SU-DHL-6 (cell line): ENCODE measurements at regions not wholly inside any gene's neighbourhood (a gene's known extent, or its start where the extent isn't known, plus 50 kb on each side); places are given as distances from the start of the nearest gene placed in this dataset.

Experiments used
- H2AFZ ChIP-seq: fragments of 200-600 bp; sonication (generic); 2 replicates; pipeline ENCODE4 v1.6.1; 2014; ENCODE audit warnings: low read depth, mild to moderate bottlenecking, moderate library complexity, mixed read lengths, antibody characterized with exemption, low read length; ENCODE audit not compliant: severe bottlenecking
- H3F3A ChIP-seq: fragments of 200-600 bp; shearing (Covaris generic); 2 replicates; pipeline ENCODE4 v1.6.0; 2016; ENCODE audit warnings: antibody characterized with exemption, mild to moderate bottlenecking; ENCODE audit not compliant: insufficient read depth
- H3K27ac ChIP-seq: fragments of 200-600 bp; sonication (generic); 2 replicates; pipeline ENCODE4 v1.5.1; 2016; ENCODE audit warnings: low read depth, mild to moderate bottlenecking, low read length, moderate library complexity, mixed read lengths
- H3K27me3 ChIP-seq: fragments of 200-600 bp; sonication (generic), shearing (Covaris generic); 2 replicates; pipeline ENCODE4 v1.6.0; 2014; ENCODE audit warnings: mild to moderate bottlenecking, low read length
- H3K36me3 ChIP-seq: fragments of 200-600 bp; sonication (generic); 2 replicates; pipeline ENCODE4 v1.6.1; 2014; ENCODE audit warnings: mild to moderate bottlenecking, low read length, mixed read lengths
- H3K4me2 ChIP-seq: fragments of 300-600, 200-600 bp; shearing (Covaris generic), sonication (generic); 2 replicates; pipeline ENCODE4 v1.6.0; 2014; ENCODE audit warnings: low read length, low read depth, mild to moderate bottlenecking; ENCODE audit not compliant: poor library complexity, severe bottlenecking
- H3K4me3 ChIP-seq: fragments of 200-600 bp; sonication (generic); 2 replicates; pipeline ENCODE4 v1.5.1; 2014; ENCODE audit warnings: antibody characterized with exemption, low read length, mild to moderate bottlenecking, mixed read lengths; ENCODE audit not compliant: insufficient read depth, poor library complexity, severe bottlenecking
- H3K79me2 ChIP-seq: fragments of 200-600 bp; sonication (generic); 2 replicates; pipeline ENCODE4 v1.6.1; 2014; ENCODE audit warnings: mild to moderate bottlenecking, low read length, moderate library complexity; ENCODE audit not compliant: insufficient read depth
- H3K9ac ChIP-seq: fragments of 200-600 bp; sonication (generic); 2 replicates; pipeline ENCODE4 v1.7.0; 2014; ENCODE audit warnings: mild to moderate bottlenecking, low read length
- H3K9me2 ChIP-seq: fragments of 200-600 bp; sonication (generic); replicated peaks from 2 replicates; pipeline ENCODE4 v1.6.1; 2014; ENCODE audit warnings: low read length; ENCODE audit not compliant: insufficient read depth
- H3K9me3 ChIP-seq: fragments of 200-600 bp; sonication (generic); 2 replicates; pipeline ENCODE4 v1.6.1; 2014; ENCODE audit warnings: low read length, mixed read lengths; ENCODE audit not compliant: insufficient read depth
- H4K20me1 ChIP-seq: fragments of 200-600 bp; sonication (generic); 2 replicates; pipeline ENCODE4 v1.6.1; 2014; ENCODE audit warnings: low read depth, mild to moderate bottlenecking, antibody characterized with exemption, low read length, moderate library complexity, mixed read lengths
- EZH2phosphoT487 ChIP-seq: fragments of 200-600 bp; sonication (generic), shearing (Covaris generic); conservative IDR thresholded peaks from 2 replicates; pipeline ENCODE4 v1.6.1; 2018; ENCODE audit warnings: mild to moderate bottlenecking, antibody characterized with exemption, low read length, moderate library complexity, mixed read lengths
- TF ChIP-seq, protein P1 (sequence below): fragments of 200-600 bp; sonication (generic); IDR thresholded peaks from one replicate; pipeline ENCODE4 v1.5.1; 2017; ENCODE audit warnings: antibody characterized with exemption, mild to moderate bottlenecking, low read length, moderate library complexity; ENCODE audit not compliant: insufficient read depth, poor library complexity, severe bottlenecking

DNA sequence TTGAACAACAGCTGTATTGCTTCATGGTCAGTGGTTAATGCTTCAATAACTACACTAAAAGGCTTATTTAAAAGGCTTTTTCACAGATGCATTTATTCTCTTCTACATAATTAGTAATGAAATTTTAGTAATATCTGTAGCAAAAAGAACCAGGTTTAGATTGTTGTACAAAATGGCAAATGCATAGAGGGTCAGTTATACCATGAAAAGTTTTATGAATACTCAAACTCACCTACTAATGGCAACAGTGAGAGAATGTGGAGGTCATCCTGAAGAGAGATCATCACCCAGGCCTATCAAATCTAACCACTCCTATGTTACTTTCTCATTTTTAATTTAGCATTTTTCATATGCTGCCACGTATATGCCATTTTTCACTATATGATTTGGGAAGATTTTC, 444.3 kb upstream of the CDH9 start:
- Histone ChIP-seq H4K20me1 (no peaks in the 10 kb centered on the region), H3K27me3 (no peaks in the 10 kb centered on the region)
- TF ChIP-seq, protein P1, sequence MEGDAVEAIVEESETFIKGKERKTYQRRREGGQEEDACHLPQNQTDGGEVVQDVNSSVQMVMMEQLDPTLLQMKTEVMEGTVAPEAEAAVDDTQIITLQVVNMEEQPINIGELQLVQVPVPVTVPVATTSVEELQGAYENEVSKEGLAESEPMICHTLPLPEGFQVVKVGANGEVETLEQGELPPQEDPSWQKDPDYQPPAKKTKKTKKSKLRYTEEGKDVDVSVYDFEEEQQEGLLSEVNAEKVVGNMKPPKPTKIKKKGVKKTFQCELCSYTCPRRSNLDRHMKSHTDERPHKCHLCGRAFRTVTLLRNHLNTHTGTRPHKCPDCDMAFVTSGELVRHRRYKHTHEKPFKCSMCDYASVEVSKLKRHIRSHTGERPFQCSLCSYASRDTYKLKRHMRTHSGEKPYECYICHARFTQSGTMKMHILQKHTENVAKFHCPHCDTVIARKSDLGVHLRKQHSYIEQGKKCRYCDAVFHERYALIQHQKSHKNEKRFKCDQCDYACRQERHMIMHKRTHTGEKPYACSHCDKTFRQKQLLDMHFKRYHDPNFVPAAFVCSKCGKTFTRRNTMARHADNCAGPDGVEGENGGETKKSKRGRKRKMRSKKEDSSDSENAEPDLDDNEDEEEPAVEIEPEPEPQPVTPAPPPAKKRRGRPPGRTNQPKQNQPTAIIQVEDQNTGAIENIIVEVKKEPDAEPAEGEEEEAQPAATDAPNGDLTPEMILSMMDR = no peak

GRCh38 chr5:27479859-27480258, 441.5 kb upstream of the CDH9 start:
- no peak overlapping the region for H3K27ac ChIP-seq
- H3K79me2 ChIP-seq = no peaks in the 10 kb centered on the region
- H3F3A ChIP-seq = no peaks in the 10 kb centered on the region
- TF ChIP-seq, protein P1 = no peak
- no peak for TF ChIP-seq EZH2phosphoT487
- no peaks in the 10 kb centered on the region for H3K9me2 ChIP-seq
- no peaks in the 10 kb centered on the region for H3K36me3 ChIP-seq
- H3K9me3 ChIP-seq = peaks cover 21% of the 10 kb centered on the region; the same call in 1 of the 2 replicates
- no peak overlapping the region for H3K4me3 ChIP-seq
- no peaks in the 10 kb centered on the region for H3K27me3 ChIP-seq
- H4K20me1 ChIP-seq = no peaks in the 10 kb centered on the region
- no peak overlapping the region for H3K4me2 ChIP-seq
- no peak overlapping the region for H3K9ac ChIP-seq
- no peak overlapping the region for H2AFZ ChIP-seq

More for the DNA sequence above, 444.3 kb upstream of the CDH9 start:
- Histone ChIP-seq H3K79me2 (no peaks in the 10 kb centered on the region), H3K4me3 (no peak overlapping the region), H3K4me2 (no peak overlapping the region), H3F3A (no peaks in the 10 kb centered on the region), H3K27ac (no peak overlapping the region), H3K9ac (no peak overlapping the region), H3K36me3 (no peaks in the 10 kb centered on the region), H3K9me3 (0 out of 2 replicates have a peak, but pooled peaks cover 3% of the 10 kb centered on the region), H3K9me2 (no peaks in the 10 kb centered on the region), H2AFZ (no peak overlapping the region)

DNA sequence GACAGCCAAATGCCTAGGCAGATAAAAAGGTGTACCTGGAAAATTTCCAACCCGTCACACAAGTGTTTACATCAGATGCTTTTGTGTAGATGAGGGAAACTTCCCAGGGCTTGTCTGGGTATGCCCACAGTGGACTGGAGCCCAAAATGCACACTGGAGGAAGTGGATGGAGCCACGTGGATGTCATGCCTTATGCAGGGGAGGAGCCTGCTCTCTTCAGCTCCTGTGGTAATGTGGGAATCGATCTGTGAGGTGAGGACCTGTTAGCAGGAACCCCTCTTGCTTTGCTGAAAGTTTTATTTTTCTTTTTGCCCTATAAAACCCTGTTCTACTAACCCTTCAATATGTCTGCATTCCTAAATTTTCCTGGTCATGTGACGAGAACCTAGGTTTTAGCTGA, 439.2 kb upstream of the CDH9 start:
- no peak overlapping the region for H3K27ac ChIP-seq
- no peaks in the 10 kb centered on the region for H3K79me2 ChIP-seq
- no peaks in the 10 kb centered on the region for H3K27me3 ChIP-seq
- H2AFZ ChIP-seq = no peak overlapping the region
- TF ChIP-seq, protein P1 = no peak
- TF ChIP-seq EZH2phosphoT487 = no peak
- H3K36me3 ChIP-seq = no peaks in the 10 kb centered on the region
- no peak overlapping the region for H3K9ac ChIP-seq
- no peaks in the 10 kb centered on the region for H3F3A ChIP-seq
- no peaks in the 10 kb centered on the region for H3K9me2 ChIP-seq
- peaks cover 29% of the 10 kb centered on the region; the same call in 1 of the 2 replicates for H3K9me3 ChIP-seq
- H4K20me1 ChIP-seq = no peaks in the 10 kb centered on the region
- H3K4me3 ChIP-seq = no peak overlapping the region
- H3K4me2 ChIP-seq = no peak overlapping the region
